GM21515 (cell line): ENCODE measurements at regions not wholly inside any gene's neighbourhood (a gene's known extent, or its start where the extent isn't known, plus 50 kb on each side); places are given as distances from the start of the nearest gene placed in this dataset.
"Not testable (repeated sequence)": the region's sequence is repeated elsewhere in the genome, so short reads cannot be mapped to it uniquely, and the experiment has no call there.

Experiments used
- ATAC-seq: cut with Tn5 transposase; IDR thresholded peaks from one replicate; pipeline ENCODE4 v1.9.1; 2021; ENCODE audit not compliant: unreplicated experiment

GRCh38 chr18:4797002-4797685, 342.0 kb upstream of the DLGAP1 start:
- no peak for ATAC-seq

GRCh38 chr18:4789506-4789905, 334.4 kb upstream of the DLGAP1 start:
- no peak for ATAC-seq

- no peak for ATAC-seq
Measured at GRCh38 chr18:4781873-4782272, 326.8 kb upstream of the DLGAP1 start.

GRCh38 chr18:4765401-4765800, 310.3 kb upstream of the DLGAP1 start:
- ATAC-seq = no peak

- no peak for ATAC-seq
Measured at GRCh38 chr18:4762330-4762729, 307.2 kb upstream of the DLGAP1 start.

GRCh38 chr18:4758980-4759379, 303.9 kb upstream of the DLGAP1 start:
- no peak for ATAC-seq

GRCh38 chr18:4755848-4756247, 300.7 kb upstream of the DLGAP1 start:
- ATAC-seq = no peak

GRCh38 chr18:4753151-4753550, 298.0 kb upstream of the DLGAP1 start:
- not testable (repeated sequence) for ATAC-seq

- ATAC-seq = no peak
Measured at GRCh38 chr18:4751523-4751922, 296.4 kb upstream of the DLGAP1 start.

- ATAC-seq = no peak
Measured at GRCh38 chr18:4750393-4751346, 295.6 kb upstream of the DLGAP1 start.

- no peak for ATAC-seq
Measured at GRCh38 chr18:4748975-4749374, 293.9 kb upstream of the DLGAP1 start.

GRCh38 chr18:4734903-4735302, 279.8 kb upstream of the DLGAP1 start:
- no peak for ATAC-seq

- no peak for ATAC-seq
Measured at GRCh38 chr18:4734021-4734420, 278.9 kb upstream of the DLGAP1 start.

GRCh38 chr18:4721545-4721944, 266.4 kb upstream of the DLGAP1 start:
- ATAC-seq = no peak

GRCh38 chr18:4720518-4720917, 265.4 kb upstream of the DLGAP1 start:
- no peak for ATAC-seq

GRCh38 chr18:4705894-4706293, 250.8 kb upstream of the DLGAP1 start:
- no peak for ATAC-seq

- no peak for ATAC-seq
Measured at GRCh38 chr18:4704781-4705180, 249.7 kb upstream of the DLGAP1 start.

GRCh38 chr18:4691836-4692235, 236.7 kb upstream of the DLGAP1 start:
- no peak for ATAC-seq

GRCh38 chr18:4678685-4679084, 223.6 kb upstream of the DLGAP1 start:
- ATAC-seq = not testable (repeated sequence)

GRCh38 chr18:4677006-4677405, 221.9 kb upstream of the DLGAP1 start:
- no peak for ATAC-seq

GRCh38 chr18:4672162-4672561, 217.1 kb upstream of the DLGAP1 start:
- no peak for ATAC-seq

GRCh38 chr18:4658804-4659203, 203.7 kb upstream of the DLGAP1 start:
- ATAC-seq = no peak
